HG03097 (cell line): ENCODE measurements at regions not wholly inside any gene's neighbourhood (a gene's known extent, or its start where the extent isn't known, plus 50 kb on each side); places are given as distances from the start of the nearest gene placed in this dataset.

ENCODE experiments used
- ATAC-seq: cut with Tn5 transposase; IDR thresholded peaks from one replicate; pipeline ENCODE4 v1.9.1; 2021; ENCODE audit not compliant: unreplicated experiment, low FRiP score

DNA sequence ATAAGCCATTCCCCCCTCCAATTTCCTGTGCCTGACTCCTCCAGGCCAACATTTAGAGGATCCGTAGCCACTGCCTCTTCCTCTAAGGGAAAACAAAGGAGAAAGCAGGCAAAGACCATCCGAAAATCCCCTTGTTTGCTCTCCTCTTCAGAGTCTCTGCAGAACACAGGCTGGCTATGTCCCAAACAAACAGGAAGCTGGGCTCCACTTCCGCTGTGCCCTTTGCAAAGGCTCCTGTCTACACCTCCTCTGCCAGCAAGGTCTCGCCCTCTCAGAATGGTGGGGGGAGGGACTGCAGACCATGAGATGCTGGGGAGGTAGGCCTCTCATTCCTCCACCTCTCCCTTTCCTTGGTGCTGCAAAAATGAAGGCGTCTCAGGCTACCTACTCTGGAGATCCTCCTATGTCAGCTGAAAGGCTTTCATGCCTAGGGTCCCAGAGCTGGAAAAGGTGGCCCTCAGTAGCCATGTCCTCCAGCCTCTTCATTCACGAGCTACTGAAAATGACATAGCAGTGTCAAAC, 596.2 kb downstream of the BUD13 start:
- no peak for ATAC-seq

DNA sequence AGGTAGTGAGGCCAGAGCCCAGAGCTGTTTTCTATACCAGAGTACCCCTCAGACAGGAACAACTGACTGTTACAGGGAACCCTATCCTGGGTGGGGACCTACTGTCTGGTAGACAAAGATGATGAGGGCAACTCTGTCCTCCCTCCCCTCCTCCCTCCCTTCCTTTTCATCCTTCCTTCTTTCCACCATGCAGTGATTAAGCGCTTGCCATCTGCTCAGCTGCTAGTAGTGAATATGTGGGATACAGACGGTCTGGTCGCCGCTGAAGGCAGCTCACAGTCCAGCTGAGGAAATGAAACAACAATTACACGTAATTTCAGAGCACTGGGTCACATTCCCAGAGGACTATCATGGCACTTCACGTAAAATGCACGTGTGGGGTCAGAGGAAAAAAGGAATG, 597.1 kb downstream of the BUD13 start:
- ATAC-seq, result no peak

DNA sequence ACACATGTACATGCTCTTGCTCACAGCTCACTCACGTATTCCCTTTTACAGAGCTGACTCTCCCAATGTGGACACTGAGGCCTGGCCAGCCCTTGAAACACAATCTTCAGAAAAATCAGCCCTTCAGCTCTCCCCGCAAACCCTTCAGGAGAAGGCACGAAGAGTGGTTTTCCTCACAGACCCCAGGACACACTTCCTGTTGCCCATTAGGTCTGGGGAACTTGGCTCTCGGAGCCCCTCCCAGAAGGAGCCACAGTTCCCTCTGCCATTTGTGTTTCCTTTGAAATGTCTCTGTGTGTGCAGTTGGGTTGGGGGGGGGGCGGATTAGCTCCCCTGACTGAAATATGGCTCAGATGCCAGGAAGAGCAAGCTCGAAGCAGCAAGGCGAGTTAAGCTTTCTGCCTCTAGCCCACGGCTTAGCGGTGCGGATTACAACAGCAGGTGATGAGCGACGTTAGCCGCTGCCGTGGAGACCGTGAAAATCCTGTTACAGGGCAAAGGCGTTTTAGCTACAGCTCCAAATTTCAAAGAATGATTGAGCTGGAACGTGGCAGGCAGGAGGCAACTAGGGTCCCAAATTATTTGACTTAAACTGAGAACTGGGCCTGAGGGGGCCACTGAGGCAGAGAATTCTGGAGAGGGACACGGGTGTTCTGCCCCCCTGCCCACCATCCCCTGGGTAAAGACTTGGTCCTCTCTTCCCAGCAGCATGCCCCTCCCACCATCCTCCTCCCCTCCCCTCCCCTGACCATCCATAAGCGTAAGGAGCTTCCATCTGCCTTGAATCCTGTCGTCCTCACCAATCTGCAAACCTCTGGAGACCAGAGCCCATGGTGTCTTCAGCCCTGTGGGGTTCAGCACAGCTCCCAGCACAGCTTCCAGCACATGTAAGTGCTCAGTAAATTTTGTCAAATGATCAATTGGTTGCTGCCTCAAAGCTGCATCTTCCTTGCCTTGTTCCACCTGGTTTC, 598.6 kb downstream of the BUD13 start:
- ATAC-seq, result no peak

DNA sequence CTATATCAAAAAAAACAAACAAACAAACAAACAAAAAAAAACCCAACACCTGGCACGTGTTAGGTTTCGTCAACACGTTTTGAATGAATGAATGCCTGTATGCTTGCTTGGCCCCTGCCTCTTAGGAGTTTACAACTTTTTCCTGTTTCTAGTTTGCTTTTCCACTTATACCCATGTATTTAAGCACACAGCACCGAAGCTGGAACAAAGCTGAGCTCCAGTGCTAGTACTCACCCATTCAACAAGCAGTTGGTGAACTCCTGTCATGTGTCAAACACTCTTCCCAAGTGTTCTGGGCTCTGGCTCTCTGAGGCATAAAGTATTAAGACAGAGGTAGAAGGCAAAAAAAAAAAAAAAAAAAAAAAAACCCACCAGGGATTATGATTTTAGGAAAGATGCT, 599.3 kb downstream of the BUD13 start:
- ATAC-seq, result no peak

DNA sequence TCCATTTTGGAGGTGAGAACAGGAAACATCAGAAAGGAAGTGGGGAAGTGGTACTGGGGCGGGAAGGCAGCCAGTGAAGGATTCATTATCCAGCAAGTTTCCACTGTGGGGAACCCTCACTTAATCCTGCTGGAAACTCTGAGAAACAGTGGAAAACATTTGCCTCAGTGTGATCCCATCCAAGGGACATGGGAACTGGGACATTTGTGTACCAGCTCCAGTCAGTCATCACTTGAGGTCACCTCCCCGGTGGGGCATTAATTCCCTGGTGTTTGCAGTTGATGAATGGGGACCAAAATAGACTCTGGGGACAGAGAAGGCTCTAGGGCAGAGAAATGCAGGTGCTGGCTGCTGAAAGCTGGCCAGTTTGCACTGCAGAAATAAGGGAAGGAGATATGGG, 599.9 kb downstream of the BUD13 start:
- ATAC-seq, result no peak

DNA sequence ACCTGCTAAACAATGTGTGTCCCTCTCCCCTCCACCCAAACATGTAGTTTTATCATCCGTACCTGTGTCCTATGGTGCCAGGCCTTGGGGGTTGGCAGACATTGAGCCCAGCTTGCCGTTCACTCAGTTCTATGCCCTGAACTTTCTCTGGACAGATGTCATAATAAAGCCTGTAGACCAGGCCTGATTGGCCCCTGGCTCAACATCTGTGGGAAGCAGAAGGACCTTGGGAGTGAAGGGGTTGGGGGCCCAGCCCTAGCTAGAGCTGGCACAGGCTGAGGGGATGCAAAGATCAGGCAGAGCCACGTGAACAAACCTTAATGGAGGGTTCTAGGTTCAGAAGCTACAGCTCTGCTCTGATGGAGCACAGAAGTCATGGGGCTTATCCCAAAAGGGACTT, 600.6 kb downstream of the BUD13 start:
- ATAC-seq, result no peak

DNA sequence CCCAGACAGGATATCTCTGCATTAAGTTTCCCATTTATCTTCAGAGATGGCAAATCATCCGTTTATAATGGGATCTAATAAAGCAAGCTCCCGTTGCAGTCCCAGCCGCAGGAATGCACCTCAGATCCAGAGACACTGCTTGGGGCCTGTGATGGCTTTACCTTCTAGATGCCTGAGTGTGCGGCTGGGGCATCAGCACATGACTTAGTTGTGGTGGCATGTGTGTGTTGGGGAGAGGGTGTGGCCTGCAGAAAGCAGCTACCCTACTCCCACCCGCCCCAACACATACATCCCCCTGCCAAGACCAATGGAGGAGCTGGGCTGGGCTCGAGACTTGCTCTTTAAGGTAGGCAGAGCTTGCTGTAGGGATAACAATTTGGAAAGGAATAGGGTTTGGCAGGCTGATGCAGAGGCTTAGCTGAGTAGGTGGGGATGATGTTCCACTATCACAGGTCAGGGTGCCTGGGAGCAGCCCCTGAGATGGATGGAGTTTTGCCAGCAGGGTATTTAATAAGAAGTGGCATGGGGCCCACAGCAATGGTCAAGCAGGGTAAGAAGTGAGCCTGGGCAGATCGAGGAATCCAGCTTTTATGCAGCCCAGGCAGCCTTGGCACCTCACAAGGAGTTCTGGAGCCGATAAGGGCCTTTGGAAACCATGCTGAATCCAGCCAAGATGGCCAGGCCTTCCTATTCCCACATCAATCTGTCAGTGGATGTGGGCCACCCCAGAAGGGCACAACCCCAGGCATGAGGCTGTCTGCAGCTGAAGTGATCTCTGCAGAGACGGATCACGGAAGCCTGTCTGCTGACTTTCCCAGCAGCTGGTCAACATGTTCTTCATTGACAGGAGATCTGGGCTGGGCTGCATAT, 601.3 kb downstream of the BUD13 start:
- no peak for ATAC-seq

DNA sequence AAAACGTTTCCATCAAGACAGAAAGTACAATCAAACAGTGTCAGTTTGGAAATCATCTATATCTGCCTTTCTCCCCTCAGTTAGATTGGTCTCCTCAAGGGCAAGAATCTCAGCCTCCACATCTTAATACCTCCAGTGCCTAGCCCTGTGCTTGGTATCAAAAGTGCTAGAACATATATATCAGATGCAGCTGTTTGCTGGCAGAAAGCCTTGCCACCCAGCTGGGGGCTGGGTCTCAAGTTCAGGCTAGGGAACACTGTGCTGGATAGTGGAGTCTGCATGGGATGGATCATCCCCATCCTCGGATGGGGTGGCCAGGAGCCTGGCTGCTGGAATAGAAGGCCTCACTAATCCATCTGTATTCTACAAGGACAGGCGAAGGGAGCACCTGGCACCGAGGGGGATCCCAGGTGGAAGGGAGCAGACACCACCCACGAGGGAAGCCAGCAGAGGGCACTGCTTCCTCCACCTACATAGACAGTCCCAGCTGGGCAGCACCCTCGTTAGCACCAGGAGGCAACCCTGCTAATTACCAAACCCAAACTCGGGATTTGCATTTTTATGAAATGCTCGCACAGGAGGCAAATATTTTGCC, 602.2 kb downstream of the BUD13 start:
- ATAC-seq, result no peak

DNA sequence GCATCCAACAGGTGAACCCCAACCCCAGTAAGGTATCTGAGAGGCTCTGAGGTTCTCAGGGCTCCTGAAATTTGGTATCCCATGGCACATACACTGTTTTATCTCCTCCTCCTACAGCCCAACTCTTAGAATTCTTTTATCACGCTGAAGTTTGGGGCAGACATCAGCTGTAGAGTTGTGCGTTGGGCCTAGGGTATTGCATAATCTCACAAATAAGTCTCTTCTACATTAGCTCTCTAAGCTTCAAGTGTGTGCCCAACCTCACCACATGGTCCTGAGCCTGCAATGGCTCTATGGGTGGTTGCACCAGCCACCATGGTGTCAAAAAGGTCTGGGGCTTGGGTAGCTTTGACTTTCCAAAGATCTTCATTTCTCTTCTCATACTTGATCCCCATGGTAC, 603.0 kb downstream of the BUD13 start:
- ATAC-seq, result no peak

DNA sequence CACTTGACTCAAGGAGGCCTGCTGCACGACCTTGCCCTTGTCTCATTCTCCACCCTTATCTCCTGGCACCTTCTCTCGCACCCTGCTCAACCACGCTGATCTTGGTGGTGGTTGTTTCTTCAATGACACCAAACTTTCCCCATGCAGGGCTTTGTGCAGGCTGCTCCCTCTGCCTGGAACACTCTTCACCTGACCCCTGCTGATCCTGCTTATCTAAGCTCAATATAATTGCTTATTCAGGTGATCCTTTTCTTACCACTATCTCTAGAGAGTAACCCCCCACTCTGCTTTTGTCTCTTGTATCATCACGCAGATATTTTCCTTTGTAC, 604.4 kb downstream of the BUD13 start:
- no peak for ATAC-seq

DNA sequence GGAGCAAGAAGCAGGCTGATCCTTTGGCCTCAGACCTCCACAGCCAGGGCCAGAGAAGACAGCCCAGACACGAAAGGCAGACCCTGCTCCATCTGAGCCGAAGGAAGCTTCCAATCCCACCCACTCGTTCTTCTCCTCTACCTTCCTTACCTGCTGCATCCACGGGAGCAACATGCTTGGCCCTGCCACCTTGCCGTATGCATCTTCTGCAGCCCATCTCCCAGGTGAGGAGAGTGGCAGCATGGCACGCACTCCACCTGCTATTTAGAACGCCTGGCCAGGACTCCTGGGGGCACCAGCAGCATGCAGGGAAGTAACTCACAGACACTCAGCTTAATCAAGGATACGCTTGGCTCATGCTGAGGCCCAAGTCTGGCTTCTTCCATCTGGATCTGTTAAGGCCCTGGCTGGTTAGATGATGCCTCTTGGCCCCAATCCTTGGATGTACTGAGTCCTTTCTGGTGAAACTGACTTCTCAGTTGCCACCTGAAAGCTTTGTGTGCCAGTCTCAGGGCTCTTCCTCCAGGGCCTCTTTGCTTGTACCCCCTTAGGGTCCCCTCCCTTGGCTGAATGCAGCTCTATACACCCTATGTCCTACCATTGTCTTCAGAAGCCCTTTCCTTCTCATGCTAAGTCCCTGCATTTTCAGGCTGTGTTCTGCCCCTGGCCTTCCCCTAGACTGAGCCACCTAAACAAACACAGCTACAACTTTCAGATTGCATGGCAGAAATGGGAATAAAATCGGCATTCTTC, 604.9 kb downstream of the BUD13 start:
- ATAC-seq, result no peak

DNA sequence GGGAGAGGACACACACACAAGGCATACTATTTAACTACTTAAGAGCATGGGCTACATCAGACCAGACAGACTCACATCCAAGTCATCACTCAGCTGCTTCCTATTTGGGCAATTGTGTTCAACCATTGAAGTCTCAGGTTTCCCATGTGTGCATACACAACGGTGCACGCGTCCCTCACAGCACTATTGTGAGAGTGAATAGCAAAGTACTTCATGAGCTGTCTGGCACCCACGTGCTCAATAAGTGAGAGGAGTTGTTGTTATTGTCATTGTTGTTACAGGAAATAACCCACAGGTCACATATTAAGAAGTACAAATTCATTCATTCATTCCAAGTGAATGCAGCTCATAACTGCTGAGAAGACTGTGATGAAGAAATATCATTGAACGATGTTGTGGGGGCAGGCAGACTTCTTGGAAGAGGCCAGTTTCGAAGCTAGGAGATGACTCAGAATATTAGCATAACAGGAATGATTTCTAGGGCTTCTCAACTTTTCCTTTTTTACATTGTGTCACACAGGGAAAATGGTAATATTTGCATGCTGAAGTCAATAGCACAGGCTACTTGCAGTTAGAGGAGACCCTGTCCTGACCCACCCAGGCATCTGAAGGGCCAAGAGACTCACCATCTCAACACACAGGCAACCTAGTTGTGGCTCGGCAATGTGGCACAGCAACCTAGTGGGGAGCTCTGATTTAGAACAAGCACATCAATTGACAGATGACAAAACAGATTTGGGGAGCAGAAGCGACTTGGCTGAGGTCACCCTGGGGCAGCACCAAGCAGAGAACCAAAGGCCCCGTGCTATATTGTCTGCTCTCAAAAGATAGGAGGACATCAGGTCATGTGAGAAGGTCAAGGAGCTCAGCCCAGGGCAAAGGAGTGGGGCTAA, 606.0 kb downstream of the BUD13 start:
- no peak for ATAC-seq

DNA sequence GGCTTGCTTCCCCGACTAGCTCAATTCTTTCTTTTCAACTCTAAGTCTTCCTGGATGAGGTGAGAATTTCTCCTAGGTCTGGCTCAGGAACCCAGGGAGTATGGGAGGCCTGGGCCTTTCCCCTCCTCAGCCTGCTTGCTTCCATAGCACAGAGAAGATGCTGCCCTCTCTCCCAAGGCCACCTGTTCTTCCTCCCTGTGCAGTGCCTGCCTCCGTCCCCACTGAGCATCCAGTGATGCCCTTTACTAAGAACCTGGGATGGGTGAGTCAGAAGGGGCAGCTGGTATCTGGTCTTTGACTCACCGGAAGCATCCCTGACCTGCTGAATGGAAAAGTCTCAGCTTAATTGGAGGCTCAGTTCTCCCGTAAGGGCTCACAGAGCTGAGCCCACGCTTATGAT, 607.9 kb downstream of the BUD13 start:
- no peak for ATAC-seq

DNA sequence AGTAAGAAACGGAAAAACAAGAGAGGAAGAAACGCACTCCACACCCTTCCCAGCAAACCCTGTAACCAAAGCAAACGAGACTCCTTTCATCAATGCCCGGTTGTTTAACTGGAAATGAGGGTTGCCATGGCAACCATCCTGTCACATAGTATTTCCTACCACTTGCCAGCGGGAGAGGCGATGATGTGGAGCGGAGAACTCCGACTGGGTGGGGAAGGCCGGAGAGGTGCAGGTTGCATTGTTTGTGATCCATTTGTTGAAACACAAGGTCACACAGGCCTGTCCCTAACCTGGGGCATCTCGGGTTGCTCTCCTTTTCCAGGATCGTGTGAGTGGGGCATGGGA, 609.9 kb downstream of the BUD13 start:
- ATAC-seq, result no peak

DNA sequence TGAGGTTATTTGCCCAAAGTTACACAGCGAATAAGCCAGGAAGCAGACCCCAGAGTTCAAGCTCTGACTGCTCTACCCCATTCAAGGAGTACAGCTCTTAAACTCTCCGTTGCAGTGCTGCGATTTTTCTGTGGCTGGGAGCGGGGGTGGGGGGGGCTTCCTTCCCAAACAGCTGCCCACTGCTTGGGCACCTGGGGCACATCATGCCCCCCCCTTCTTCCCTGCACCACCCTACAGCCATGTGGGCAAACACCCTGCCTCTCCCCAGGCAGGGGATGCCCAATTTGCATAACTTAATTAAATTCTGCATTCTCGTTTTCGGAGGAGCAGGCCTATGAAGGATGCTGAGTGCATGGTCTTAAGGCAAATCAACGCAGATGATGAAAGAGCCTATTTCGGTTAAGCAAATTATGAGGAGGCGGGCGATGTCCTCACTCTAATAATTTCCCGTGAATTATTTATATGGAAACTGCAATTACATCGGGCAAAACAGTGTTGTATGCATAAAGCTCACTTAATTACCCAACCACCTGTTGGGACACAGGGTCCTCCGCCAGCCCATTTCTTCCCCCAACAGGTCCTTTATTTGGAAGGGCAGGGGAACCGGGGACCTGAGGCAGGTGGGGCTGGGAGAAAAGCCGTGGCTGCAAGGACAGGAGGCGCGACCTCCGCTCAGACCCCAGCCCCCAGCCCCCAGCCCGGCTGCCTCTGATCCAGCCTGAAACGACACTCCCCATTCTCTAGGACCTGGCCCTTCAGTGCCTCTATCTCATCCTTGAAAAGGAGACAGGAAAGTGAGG, 610.5 kb downstream of the BUD13 start:
- ATAC-seq, result no peak

DNA sequence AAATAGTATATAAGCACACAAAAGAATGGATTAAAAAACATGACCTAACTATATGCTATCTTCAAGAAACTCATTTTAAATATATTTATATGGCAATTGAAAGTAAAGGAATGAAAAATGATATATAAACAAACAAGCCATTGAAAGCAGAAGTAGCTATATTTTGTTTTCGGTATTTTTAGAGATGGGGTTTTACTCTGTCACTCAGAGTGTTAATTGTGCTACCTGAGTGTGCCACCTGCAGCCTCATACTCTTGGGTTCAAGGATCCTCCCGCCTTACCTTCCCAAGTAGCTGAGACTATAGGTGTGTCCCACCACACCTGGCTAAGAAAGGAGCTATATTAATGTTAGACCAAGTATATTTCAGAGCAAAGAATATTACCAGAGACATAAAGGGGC, 624.1 kb downstream of the BUD13 start:
- no peak for ATAC-seq

DNA sequence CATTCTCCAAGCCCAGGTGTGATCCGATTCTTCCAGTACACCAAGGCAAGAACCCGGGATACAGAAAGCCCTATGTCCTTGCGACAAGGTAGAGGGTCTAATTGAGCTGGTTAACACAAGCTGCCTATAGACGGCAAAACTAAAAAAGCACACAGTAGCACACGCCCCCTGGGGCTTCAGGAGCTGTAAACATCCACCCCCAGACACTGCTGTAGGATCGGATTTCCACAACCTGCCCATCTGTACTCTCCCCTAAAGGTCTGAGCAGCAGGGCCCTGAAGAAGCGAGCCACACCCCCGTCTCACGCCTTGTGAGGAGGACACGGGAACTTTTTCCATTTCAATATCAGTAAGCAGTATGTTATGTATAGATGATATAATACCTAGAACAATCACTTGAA, 624.7 kb downstream of the BUD13 start:
- ATAC-seq, result no peak

DNA sequence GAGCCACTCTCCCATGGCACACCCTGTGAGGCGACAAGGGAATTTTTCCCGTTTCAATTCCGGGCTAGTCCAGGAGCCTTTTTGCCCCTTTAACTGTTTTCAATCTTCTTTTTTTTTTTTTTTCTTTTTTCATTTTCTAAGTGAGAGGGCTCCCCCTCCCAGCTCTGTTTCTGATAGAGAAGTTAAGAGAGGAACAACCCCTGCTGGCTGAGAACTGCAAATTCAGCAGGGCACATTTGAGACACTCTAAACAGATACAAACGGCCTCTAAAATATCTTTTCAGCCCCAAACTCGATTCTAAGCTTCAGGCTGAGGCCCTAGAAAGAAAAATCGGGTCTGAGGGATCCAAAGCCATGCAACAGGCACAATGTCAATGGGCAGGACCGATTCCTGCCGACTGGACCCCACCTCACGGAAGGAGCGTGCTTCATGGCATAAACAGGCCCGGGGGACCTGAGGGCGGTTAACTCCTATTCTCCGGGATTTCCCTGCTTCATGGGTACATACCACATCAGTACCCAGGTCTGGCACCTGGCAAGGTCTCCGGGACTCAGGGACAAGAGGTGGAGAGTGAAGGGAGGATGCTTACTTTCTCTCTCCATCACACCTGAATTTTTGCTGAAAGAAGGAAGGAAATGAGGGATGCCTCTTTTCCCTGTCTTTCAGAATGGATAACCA, 627.5 kb downstream of the BUD13 start:
- ATAC-seq, result no peak
